ENCODE measurements at regions not wholly inside any gene's neighbourhood (a gene's known extent, or its start where the extent isn't known, plus 50 kb on each side); places are given as distances from the start of the nearest gene placed in this dataset.

- DNase-seq (ENCODE audit: low spot score), result no peak
Measured at GRCh38 chr3:5428607-5429516, 241.4 kb downstream of the EDEM1 start.

- no peak for DNase-seq (ENCODE audit: low spot score)
Measured at GRCh38 chr3:5429517-5429890, 242.0 kb downstream of the EDEM1 start.

GRCh38 chr3:5430701-5431100 is 243.2 kb downstream of the EDEM1 start:
- no peak for DNase-seq (ENCODE audit: low spot score)

- no peak for DNase-seq (ENCODE audit: low spot score)
Measured at GRCh38 chr3:5431146-5431545, 243.6 kb downstream of the EDEM1 start.

DNA sequence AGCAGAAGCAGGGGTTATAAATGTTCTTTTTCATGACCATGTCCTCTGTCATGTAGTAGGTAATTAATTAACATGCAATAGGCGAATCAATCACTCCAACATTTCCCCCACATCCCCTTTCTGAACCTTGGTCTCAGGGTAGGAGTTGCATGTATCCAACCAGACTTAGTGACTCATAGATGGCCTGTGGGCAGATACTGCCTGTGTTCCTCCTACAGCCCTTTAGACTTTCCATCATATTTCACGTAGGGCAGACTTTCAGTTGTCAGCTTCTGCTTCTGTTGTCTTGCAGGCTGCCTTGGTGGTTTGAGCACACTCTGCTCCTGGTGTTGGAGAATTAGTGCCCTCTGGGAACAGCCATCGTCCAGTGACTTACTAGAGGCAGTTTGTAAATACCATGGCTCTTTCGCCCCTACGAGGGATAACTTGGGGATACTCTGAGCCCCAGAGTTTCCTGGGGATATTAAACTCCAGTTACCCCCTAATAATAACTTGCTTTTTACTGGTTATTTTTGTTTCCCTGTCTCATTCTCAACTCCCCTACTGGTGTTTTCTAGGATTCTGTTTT is 244.4 kb downstream of the EDEM1 start:
- no peak for DNase-seq (ENCODE audit: low spot score)

DNA sequence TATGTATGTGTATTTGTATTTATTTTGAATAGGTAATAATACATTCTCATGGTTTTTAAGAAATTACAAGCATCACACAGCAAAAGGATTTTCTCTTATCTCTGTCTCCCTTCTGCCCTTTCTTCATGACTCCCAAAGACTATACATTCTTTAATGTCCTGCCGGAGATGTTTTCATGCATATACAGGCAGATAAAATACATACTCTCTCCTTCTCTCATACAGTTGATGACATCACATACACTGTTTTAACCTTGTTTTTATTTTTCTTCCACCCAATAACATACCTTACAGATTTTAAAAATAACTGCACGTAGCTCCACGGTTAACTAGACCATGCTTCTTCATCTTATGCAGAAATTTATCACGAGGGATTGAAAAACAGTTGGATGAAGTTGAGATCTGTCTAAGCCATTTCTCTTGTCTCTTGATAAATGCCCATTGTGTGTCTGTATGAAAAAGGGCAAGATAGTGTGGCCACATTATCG is 249.8 kb downstream of the EDEM1 start:
- no peak for DNase-seq (ENCODE audit: low spot score)

- no peak for DNase-seq (ENCODE audit: low spot score)
Measured at GRCh38 chr3:5437783-5438323, 250.3 kb downstream of the EDEM1 start.

DNA sequence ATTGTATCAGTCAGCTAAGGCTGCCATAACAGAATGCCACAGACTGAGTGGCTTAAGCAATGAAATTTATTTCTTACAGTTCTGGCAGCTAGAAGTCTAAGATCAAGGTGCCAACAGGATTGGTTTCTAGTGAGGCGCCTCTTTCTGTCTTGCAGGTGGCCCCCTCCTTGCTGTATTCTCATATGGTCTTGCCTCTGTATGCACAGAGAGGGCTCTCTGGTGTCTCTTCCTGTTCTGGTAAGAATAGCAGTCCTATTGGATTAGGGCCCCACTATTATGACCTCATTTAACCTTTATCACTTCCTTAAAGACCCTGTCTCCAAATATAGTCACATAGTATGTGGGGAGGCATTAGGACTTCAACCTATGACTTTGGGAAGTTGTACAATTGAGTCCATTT is 253.9 kb downstream of the EDEM1 start:
- no peak for DNase-seq (ENCODE audit: low spot score)

GRCh38 chr3:5442106-5442785 is 254.7 kb downstream of the EDEM1 start:
- DNase-seq (ENCODE audit: low spot score), result no peak

DNA sequence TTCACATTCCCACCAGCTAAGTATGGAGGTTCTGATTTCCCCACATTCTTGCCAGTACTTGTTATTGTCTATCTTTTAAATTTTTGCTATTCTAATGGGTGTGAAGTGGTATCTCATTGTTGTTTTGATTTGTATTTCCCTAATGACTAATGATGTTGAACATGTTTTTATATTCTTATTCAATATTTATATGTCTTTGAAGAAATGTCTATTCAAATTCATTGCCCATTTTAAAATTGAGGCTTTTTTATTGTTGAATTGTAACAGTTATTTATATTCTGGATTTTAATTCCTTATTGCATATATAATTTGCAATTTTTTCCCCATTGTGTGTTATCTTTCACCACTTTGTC is 255.3 kb downstream of the EDEM1 start:
- no peak for DNase-seq (ENCODE audit: low spot score)

- DNase-seq (ENCODE audit: low spot score), result no peak
Measured at GRCh38 chr3:5444253-5444652, 256.7 kb downstream of the EDEM1 start.

- DNase-seq (ENCODE audit: low spot score), result no peak
Measured at GRCh38 chr3:5445676-5446201, 258.2 kb downstream of the EDEM1 start.

GRCh38 chr3:5448246-5448645 is 260.7 kb downstream of the EDEM1 start:
- no peak for DNase-seq (ENCODE audit: low spot score)

DNA sequence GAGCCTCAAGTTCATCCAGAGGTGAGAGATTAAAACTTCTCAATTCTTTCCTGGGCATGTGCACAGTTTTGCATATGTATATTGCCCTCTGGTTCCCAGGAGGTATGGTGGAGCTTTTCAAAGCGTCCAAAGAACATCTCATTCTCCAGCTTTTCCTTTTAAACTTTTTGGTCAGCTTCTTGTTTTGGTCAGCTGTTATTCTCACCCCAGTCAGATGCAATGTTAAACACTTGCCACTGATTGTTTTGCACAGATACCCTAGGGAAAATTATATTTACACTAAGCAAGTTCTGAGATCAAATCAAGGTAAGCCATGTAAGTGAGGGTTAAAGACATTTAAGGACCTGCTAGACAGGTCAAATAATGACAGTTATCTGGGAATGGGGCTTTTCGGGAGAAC is 261.3 kb downstream of the EDEM1 start:
- no peak for DNase-seq (ENCODE audit: low spot score)

DNA sequence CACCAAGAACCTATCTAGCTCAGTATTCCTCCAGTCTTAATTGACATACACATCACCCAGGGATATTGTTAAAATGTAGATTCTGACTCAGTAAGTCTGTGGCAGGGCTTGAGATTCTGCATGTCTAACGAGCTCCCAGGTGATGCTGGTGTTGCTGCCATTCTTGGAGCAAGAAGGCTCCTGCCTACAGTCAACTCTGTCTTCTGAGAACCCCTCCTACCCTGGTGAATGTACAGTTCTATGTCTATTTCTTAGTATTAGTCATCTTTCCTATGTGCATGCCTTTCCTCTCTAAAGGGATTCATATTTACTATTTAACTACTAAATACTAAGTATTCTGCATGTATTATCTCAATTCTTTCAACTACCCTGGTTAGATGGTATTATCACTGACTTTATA is 268.7 kb downstream of the EDEM1 start:
- DNase-seq (ENCODE audit: low spot score), result no peak

GRCh38 chr3:5458526-5458925 is 271.0 kb downstream of the EDEM1 start:
- no peak for DNase-seq (ENCODE audit: low spot score)

GRCh38 chr3:5462086-5462485 is 274.6 kb downstream of the EDEM1 start:
- no peak for DNase-seq (ENCODE audit: low spot score)

DNA sequence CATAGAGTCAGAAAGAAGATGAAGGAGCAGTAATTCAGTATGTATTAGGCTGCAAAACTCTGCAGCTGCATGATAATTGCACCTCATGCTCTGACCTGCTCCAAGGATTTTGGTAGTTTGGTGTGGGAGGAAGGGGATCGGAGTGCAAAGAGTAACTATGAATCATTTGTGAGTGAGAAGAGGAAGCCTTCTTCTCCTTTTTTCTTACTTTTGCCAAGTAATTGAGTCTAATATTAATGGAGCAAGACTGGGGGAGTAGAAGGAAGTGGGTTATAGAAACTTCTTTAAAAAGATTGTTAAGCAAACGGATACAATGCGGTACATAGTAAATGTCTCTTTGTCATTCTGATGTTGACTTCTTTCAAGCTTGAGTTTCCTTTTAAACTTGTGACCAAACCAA is 276.5 kb downstream of the EDEM1 start:
- DNase-seq (ENCODE audit: low spot score), result no peak

DNA sequence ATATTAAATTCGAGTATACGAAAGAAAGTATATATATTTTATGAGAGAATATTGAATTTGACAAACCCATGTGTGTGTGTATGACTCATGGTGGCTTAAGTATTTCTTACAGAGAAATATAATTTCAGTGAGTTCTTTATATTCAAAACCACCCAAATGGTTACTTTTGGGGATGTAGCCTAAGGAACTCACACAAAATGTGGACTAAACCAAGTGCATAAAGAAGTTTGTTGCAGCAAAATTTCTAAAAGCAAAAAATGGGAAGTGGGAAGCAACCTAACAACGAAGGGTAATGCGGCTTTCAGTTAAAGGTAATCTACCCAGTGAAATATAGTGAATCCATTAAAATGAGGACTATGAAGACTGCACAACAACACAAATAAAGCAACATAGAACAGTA is 277.1 kb downstream of the EDEM1 start:
- DNase-seq (ENCODE audit: low spot score), result no peak

DNA sequence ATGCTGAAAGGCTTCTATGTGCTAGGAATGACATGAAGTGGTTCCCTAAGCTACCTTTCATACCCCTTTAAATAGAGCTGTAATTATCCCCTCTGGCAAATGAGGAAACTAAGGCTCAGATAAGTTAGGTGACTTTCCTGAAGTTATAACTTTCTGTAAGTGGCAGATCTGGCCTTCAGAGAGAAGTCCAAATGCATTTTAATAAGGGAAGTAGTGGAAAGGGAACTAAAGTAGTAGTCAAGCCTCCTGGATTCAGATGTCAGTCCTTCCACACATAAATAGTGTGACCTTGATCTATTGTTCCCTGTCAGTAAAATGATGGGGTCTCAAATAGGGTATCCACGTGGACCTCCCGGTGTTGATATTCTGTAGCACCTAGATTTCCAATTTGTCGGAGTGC is 277.7 kb downstream of the EDEM1 start:
- no peak for DNase-seq (ENCODE audit: low spot score)

DNA sequence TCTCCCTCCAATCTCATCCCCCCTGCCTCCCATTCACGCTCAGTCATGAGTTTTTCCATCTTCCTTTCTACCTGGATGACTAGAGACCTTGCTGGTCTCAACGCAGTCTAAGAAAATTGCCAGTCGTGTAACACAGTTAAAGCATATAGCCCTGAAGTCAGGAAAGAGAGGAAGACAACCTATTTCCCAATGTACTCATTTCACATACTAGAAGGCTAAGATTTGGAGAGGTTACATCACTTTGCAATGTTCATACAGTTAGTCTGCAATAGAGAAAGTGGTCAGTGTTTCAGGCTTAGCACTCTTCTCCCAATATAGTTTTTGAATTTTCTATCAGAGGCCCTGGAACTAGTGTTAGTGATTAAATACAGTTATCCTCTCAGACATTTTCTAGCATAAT is 278.6 kb downstream of the EDEM1 start:
- no peak for DNase-seq (ENCODE audit: low spot score)

DNA sequence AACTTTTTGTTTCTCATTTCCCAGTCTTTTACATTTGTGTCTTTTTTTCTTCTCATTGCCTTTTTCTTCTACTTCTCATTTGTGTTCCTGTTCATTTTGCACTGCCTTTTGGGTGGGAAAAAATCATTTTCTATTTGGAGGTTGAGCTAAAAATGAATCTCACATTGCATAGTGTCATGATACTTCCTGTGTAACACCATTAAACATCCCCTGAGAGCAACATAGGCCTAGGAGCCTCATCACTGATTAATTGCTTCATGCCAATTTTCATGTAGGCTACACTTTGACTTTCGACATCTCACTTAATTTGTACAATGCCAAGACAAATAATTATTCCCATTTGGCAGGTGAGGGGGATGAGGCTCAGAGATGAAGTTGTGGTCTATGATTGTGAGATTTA is 279.2 kb downstream of the EDEM1 start:
- DNase-seq (ENCODE audit: low spot score), result no peak

All from HT-29 (cell line).